ENCODE measurements at regions not wholly inside any gene's neighbourhood (a gene's known extent, or its start where the extent isn't known, plus 50 kb on each side); places are given as distances from the start of the nearest gene placed in this dataset.

GRCh38 chr3:187964760-187965159, 189.2 kb upstream of the LPP start:
- dilution Hi-C loops (cut with HindIII; ENCODE audit: low sequenced_read_pairs, unreplicated experiment), result no loop called here
- Histone ChIP-seq H2AK5ac (ENCODE audit: low read depth, low read length) (no peak overlapping the region), H3K4me1 (ENCODE audit: control insufficient read depth, insufficient read depth, low read length) (0 out of 2 replicates have a peak, but pooled peaks cover 2% of the 10 kb centered on the region), H3K4ac (ENCODE audit: low read depth, low read length) (no peak overlapping the region), H3K9me3 (ENCODE audit: control insufficient read depth, insufficient read depth, low read length) (no peaks in the 10 kb centered on the region), H4K91ac (ENCODE audit: insufficient read depth, low read depth, low read length) (no peak overlapping the region), H3K14ac (replicated peaks; ENCODE audit: low read depth, low read length) (no peak overlapping the region), H2AFZ (replicated peaks; ENCODE audit: low read length, poor library complexity) (no peak overlapping the region), H3K27ac (ENCODE audit: insufficient read depth, low read length) (no peak overlapping the region), H4K20me1 (ENCODE audit: insufficient read depth, low read length) (no peaks in the 10 kb centered on the region), H2BK20ac (ENCODE audit: low read depth, low read length) (no peak overlapping the region), H3K79me1 (ENCODE audit: low read depth in 1 of 2, low read length in 2 of 2) (no peaks in the 10 kb centered on the region), H3K27me3 (ENCODE audit: control insufficient read depth, insufficient read depth, low read length) (peaks cover 10% of the 10 kb centered on the region), H3K36me3 (ENCODE audit: control insufficient read depth, insufficient read depth, low read length) (no peaks in the 10 kb centered on the region), H3K18ac (ENCODE audit: low read depth, low read length) (no peak overlapping the region), H2AK9ac (replicated peaks; ENCODE audit: low read depth, low read length, poor library complexity) (no peak overlapping the region), H3K23ac (ENCODE audit: low read depth, low read length) (no peak overlapping the region), H4K5ac (ENCODE audit: low read depth, low read length) (no peak overlapping the region), H3K4me3 (ENCODE audit: insufficient read depth, low read depth, low read length) (no peak overlapping the region), H3K4me2 (ENCODE audit: low read depth, low read length) (no peak overlapping the region), H3K9me1 (ENCODE audit: insufficient read depth, low read length) (no peaks in the 10 kb centered on the region), H3K9ac (ENCODE audit: low read depth, low read length) (no peak overlapping the region), H2BK5ac (ENCODE audit: low read depth, low read length, poor library complexity, severe bottlenecking) (no peak overlapping the region), H4K8ac (ENCODE audit: low read depth in 2 of 2, low read length in 2 of 2) (no peak overlapping the region), H2BK15ac (ENCODE audit: low read depth, low read length) (no peak overlapping the region), H3K56ac (ENCODE audit: extremely low read depth, insufficient read depth, low read length) (no peak overlapping the region), H2BK120ac (ENCODE audit: low read depth, low read length) (no peak overlapping the region)
- DNase-seq, result no peak
- CTCF ChIA-PET, result no interaction called here
- BruUV-seq (replicated peaks), result no TSS peak
- POLR2A ChIA-PET (ENCODE audit: unreplicated experiment), result no interaction called here
- intact Hi-C loops (cut with micrococcal nuclease), result no loop called here
- WGBS, 2 experiments (ENCODE audit: extremely low coverage in 2 of 2, insufficient read length in 1 of 2), result no CpG with 5 or more reads among the region's 2 CpGs
- no peak for ATAC-seq (ENCODE audit: low read depth)
- in situ Hi-C loops (cut with MboI; ENCODE audit: low sequenced_read_pairs), result no loop called here
- TF ChIP-seq CEBPB (IDR thresholded peaks at IDR 0.05; ENCODE audit: low read depth, low read length), result 0 out of 2 replicates have a peak, but pooled peaks have one; percentile 2
- TF ChIP-seq, protein P1, sequence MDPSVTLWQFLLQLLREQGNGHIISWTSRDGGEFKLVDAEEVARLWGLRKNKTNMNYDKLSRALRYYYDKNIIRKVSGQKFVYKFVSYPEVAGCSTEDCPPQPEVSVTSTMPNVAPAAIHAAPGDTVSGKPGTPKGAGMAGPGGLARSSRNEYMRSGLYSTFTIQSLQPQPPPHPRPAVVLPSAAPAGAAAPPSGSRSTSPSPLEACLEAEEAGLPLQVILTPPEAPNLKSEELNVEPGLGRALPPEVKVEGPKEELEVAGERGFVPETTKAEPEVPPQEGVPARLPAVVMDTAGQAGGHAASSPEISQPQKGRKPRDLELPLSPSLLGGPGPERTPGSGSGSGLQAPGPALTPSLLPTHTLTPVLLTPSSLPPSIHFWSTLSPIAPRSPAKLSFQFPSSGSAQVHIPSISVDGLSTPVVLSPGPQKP (IDR thresholded peaks at IDR 0.05; ENCODE audit: borderline replicate concordance, low read depth, low read length), result no peak

All from IMR-90 (cell line).